ENCODE measurements at regions not wholly inside any gene's neighbourhood (a gene's known extent, or its start where the extent isn't known, plus 50 kb on each side); places are given as distances from the start of the nearest gene placed in this dataset.

GRCh38 chrX:14356401-14356800, 172.9 kb upstream of the GLRA2 start:
- no peak for TF ChIP-seq CTCF (IDR thresholded peaks at IDR 0.05)
- no peak for TF ChIP-seq EZH2phosphoT487 (IDR thresholded peaks at IDR 0.05)
